NB4 (cell line): ENCODE measurements at regions not wholly inside any gene's neighbourhood (a gene's known extent, or its start where the extent isn't known, plus 50 kb on each side); places are given as distances from the start of the nearest gene placed in this dataset.

Source experiments
- CTCF ChIP-seq: IDR thresholded peaks from one replicate; pipeline ENCODE4 v1.5.1; 2012; ENCODE audit warnings: low read depth, low read length
- MAX ChIP-seq: IDR thresholded peaks from 2 replicates; pipeline ENCODE4 v1.6.1; 2011; ENCODE audit warnings: low read depth, low read length

GRCh38 chr11:90453525-90453924 is 230.7 kb upstream of the CHORDC1 start:
- TF ChIP-seq CTCF (no peak), MAX (no peak)
